SKM-1 treated with dmso at 0.1 percent for 144 hours (cell line): ENCODE measurements at regions not wholly inside any gene's neighbourhood (a gene's known extent, or its start where the extent isn't known, plus 50 kb on each side); places are given as distances from the start of the nearest gene placed in this dataset.
"Not testable (repeated sequence)": the region's sequence is repeated elsewhere in the genome, so short reads cannot be mapped to it uniquely, and the experiment has no call there.

Experiments used
- DNase-seq: peaks from one replicate; lab custom pipeline; 2025; ENCODE audit not compliant: unreplicated experiment; lab: John Stamatoyannopoulos, UW

DNA sequence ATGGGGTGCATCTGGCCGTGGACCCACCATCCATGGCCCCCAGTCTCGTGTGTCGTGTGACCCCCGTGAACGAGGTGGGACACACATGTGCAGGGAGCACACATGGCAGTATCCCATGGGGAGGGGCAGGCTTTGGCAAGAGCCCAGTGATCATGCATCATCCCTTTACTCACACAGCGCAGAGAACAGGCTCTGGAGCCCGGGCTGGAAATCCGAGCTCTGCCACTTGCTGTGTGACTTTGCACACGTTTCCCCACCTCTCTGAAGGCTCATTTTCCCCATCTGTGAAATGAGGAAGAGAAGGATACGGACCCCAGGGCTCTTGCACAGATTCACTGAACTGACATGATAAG, 119.9 kb downstream of the PHETA1 start:
- no peak for DNase-seq

DNA sequence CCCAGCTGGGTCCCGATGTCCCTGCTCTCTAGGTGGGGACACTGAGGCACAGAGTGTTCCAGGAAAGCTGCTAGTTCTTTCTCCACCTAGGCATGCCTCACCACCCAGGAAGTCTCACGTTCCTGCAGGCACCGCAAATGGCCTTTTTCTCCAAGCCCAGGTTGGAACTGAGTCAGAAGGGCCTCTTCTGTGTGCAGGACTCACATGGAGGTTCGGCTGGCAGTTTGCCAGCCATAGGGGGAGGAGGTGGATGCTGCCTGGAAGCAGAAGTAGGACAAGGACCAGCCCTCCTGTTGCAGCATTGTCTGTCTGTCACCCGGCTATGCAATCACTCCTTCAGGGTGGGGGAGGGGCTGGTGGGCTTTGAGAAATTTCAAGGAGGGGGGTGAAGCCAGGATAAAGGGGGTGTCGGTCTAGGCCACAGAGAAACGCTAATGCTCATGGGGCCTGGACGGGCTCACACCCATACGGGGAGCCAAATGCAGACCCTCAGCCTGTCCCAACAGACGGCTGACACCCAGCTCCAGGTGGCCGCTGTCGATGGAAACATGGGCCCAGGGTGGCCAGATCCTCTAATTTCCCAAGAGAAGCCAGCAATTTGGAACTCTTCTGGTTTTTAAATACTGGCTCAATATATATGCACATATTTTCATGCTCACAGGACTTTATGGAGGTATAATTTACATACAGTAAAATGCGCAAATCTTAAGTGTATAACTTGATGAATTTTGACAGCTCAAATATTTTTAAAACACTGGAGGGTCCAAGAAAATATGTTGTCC, 120.5 kb downstream of the PHETA1 start:
- peak; percentile 71 for DNase-seq

DNA sequence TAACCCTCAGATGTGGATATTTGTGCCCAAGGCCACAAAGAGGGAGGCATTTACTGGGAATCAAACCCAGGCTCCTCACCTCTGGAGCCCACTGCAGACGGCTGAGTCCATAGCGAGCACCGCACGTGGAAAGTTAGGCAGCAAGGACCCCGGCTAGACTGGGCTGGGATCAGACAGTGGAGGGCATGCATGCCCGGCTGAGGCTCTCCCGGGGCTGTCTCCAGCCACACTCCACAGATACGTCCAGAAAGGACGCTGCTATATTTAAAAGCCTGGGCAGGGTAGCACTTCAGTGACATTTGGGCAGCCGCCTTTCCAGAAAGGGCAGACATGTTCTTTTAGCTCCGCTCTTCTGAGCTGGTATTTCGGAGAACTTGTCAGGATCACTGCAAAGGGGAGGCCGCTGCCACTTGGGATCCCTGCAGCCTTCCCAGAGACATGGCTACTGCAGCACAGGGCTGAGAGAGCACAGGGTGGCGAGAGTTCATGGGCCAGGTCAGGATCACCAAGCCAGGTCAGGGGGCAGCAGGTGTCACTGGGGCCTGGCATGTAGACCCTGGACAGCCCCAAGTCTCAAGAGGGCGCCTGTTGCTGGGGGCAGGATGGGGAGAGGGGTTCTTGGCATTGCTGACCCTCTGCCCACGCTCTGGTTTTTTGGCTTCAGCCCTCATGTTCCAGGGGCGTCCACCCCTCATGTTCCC, 121.7 kb downstream of the PHETA1 start:
- no peak for DNase-seq

DNA sequence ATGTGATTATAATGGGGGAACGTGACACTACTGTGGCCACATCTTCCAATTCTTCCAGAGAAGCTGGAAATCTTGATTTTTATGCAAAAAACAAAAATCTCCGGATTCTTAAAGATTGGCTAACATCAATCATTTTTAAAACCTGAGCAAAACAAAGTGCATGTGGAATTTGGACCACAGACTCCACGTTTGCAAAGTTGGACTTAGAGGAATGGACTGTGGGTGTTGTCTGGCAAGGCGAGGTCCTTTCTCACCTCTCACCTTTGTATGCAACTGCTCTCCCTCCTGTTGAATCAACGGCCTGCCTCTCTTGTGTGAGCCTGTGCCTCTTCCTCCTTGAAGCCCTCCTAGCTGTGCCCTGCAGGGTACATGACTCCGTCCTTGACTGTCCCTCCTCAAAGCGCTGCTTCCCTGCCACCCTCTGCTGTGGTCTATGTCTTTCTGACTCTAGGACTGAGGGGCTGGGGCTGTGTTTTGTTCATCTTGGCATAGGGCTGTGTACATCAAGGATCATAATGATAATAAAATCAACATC, 122.4 kb downstream of the PHETA1 start:
- no peak for DNase-seq

DNA sequence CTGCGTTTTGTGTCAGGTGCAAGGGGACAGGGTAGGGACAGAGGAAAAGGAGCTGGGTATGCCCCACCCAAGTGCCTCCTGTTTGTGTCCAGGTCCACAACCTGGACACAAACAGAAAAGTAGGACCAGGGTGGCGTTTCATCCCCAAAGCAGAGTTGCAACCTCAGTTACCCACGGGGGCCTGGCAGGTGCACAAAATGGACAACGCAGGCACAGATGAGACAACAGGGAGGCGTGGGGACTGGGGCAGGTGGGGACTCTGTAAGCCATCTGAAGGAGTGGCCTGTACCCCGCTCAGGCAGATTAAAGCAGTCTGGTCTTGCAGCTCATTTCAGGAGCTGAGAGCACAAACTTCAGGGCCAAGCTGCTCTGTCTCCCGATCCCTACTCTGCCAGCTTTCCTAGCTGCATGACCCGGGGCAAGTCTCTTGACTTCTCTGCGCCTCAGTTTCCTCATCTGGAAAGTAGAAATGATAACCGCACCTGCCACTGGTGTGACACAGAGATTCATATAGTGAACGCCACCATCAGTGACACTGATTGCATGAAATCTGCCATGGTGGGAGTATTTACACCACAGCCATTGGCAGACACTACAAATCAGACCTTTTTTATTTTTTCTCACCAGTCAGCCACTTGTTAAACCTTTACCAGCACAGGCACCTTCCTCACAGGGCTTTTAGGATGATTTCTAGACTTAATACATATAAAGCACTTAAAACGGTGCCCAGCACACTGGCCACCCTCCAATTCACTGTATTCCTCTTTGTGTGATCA, 123.0 kb downstream of the PHETA1 start:
- DNase-seq: no peak

DNA sequence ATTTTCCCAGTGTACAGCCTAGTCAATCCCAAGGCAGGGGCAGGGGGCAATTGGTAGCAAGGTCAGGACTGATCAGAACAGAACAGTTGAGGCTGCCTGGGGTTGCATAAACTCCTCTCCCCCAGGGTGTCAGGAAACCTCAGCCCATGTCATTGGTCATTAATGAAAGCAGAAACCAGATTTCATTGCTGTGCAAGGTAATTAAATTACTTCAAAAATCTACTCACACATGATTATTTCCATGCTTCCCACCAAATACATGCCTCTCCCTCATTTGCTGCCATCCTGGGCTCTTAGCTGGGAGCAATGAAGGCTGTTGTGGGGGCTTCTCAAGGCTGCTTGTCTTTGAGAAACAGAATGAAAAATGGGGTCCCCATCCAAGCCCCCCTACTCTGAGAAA, 124.2 kb downstream of the PHETA1 start:
- DNase-seq: no peak

DNA sequence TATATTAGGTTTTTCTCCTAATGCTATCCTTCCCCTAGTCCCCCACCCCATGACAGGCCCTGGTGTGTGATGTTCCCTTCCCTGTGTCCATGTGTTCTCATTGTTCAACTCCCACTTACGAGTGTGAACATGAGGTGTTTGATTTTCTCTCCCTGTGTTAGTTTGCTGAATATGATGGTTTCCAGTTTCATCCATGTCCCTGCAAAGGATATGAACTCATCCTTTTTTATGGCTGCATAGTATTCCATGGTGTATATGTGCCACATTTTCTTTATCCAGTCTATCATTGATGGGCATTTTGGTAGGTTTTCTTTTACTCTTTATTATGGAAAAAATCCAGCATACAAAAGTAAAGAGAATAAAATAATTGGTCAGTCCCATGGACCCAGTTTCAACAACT, 126.1 kb downstream of the PHETA1 start:
- DNase-seq: not testable (repeated sequence)

DNA sequence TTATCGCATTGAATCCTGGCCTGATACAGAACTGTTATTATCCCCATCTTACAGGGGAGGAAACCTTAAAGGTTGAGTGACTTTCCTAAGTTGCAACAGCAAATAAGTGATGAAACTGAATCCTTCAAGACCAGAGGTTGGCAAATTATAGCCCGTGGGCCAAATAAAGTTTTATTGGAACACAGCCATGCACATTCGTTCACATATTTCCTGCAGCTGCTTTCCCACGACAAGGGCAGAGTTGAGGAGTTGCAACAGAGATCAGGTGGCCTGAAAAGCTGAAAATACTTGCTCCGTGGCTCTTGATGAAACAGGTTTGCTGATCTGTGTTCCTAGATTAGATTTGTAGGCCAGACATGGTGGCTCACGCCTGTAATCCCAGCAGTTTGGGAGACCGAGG, 126.7 kb downstream of the PHETA1 start:
- DNase-seq: no peak

DNA sequence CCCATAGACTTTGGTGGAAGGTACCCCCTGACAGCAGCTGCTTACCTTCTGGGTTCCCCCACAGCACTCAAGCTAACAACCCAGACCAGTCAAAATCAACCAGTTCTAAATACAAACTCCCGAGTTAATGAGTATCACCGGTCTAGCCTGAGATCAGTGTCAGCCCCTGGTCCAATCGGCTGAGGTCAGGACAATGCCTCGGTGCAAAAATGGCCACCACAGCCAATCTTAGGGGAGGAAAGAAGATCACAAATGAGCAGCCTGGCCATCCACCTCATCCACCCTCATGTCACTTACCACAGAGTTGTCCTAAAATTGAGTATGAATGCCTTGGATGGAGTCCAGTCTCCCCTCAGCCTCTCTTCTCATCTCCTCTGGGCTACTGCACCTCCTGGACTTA, 128.5 kb downstream of the PHETA1 start:
- no peak for DNase-seq

DNA sequence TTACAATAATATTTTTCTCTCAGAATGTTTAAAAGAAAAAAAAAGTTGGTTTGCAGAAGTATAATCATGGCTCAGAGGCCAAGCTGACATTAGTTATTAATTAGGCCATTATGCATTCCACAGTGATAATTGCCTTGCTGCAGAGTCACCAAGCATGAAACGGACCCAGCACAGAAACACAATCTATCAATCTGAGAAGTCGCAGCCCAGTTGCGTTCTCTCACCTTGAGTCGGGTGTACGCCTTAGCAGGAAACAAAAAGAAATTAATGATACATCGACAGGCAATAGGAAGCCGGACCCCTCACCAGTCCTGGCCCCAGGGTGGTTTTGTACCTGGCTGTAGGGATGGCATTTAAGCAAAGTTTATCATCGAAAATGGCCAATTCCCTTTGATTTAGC, 129.7 kb downstream of the PHETA1 start:
- DNase-seq: no peak

DNA sequence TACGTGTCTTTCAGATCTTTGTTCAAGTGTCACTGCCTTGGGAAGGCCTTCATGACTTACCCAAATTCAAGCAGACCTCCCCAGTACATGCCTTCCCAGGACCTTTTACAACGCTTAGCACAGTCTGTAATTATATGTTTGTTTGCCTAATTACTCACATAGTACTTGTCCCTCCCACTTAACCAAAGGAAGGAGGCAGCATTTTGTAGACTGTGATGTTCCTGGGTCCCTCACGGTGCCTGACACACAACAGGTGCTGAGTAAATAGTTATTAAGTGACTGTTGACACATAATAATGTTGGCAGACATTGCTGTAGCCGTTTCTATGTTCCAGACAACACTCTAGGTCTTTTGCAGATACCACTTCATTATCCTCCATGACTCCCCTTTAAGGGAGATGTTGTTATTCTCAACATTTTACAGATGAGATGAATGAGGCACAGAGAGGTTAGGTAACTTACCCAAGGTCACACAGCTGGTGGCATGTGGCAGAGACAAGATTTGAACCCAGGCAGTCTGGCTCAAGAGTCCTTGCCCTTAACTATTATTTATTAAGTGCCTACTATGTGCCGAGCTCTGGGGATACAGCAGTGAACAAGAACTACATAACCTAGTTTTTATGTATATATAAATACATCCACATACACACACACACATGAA, 130.7 kb downstream of the PHETA1 start:
- no peak for DNase-seq

DNA sequence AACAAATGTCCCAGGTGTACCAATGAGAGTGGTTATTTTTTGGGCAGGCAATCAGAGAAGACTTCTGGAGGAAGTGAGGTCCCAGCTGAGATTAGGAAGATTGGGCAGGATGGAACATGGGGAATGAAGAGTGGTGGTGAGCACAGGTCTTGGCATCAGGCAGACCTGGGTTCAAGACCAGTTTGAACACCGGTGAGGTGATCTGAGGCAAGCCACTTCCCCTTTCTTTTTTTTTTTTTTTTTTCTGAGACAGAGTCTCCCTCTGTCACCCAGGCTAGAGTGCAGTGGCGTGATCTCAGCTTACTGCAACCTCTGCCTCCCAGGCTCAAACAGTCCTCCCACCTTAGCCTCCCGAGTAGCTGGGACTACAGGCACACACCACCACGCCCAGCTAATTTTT, 134.4 kb downstream of the PHETA1 start:
- not testable (repeated sequence) for DNase-seq

DNA sequence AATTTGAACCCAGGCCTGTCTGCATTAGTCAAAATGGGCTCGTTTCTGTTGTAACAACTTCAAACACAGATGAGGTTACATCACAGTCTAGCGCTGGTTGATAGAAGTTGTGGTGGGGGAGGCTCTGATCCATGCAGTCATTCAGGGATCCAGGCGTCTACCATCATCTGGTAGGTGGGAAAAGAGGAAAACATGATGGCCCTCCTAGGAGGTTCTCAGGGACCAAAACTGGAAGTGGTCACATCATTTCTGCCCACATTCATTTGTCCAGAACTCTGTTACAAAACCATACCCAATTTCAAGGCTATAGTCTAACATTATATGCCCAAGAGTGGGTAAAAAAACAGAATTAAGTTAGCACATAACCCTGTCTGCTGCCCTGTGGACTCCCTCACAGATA, 135.1 kb downstream of the PHETA1 start:
- DNase-seq: no peak

DNA sequence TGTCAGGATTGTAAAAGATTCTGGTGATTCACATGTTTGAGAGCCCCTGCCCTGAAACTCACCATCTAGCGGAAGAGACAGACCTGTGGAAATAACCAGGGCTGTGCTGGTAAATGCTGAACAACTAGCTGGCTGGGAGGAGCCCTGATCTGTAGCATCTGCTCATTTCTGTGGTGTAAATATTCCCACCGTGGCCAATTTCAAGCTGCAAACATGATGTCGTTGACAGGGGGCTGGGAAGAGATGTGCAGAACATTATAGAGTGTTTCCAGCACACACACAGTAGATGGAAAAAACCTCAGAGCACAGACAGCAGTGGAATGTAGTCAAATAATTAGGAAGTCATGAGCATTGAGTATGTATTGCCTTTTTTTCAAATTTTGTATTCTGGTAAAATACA, 138.2 kb downstream of the PHETA1 start:
- DNase-seq: no peak

DNA sequence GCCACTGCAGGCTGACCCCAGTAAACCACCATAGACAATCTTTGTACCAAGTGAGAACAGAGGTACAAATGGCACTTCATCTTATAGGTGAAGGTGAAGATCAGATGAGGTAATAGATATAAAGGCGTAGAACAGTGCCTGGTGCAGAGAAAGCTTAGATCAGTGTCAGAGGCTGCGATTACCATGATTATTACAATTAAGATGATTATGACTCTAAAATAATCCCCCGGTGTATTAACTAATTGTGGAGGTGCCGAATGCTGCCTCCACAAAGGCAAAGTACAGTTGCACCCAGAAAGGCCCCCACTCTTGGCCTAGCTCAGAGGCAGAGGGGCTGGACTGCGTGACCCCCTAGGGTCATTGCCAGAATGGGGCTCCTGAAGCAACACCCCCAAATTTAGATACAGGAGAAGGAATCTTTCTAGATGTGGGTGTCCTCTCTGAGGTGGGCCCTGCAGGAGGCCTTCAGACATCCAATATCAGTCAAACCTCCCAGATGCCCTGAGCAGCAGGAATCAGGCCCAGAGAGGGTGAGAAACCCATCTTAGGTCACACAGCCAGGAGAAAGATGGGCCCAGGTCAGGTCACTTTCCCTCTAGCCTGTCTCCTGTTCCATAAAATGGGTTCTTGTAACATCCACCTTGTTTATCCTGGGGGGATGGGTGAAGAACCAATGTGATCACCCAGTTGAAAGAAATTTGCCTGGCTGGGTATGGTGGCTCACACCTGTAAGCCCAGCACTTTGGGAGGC, 139.8 kb downstream of the PHETA1 start:
- no peak for DNase-seq

DNA sequence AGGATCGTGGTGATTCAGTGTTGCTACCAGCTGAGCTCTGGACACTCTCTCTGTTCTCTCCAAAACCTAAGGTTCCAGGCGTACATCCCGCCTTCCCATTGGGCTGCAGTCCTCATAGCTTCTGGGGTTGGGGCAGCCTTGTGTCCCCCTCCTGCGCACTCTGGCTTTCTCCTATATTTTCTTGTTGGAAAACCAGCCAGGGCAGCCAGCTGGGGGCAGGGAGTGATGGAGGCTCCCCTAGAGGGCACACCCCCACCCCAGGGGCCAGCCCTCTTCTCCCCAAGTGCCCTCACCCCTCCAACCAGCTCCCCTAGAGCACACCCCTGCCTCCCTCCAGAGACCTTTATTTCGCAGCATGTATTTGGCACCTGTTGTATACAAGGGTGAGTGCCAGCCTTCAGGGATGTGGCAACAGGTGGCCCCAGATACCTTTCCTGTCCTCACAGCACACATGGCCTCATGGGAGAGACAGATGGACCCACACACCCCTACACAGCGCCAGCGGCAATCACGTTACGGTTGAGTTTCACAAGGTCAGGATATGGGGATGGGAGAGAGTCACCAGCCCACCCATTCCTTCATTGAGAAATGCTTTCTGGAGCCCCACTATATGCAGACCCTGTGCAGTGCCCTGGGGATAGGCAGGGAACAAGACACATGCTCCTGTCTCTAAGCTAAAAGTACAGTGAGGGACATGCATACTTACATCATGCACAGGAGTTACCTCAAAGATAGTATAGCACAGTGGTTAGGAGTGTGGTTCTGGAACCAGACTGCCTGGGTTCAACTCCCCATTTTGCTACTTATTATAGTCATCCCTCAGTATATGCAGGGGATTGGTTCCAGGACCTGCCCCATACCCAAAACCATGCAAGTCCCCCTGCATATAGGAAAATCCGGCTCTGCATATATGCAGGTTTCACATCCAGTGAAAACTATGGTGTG, 141.1 kb downstream of the PHETA1 start:
- no peak for DNase-seq

DNA sequence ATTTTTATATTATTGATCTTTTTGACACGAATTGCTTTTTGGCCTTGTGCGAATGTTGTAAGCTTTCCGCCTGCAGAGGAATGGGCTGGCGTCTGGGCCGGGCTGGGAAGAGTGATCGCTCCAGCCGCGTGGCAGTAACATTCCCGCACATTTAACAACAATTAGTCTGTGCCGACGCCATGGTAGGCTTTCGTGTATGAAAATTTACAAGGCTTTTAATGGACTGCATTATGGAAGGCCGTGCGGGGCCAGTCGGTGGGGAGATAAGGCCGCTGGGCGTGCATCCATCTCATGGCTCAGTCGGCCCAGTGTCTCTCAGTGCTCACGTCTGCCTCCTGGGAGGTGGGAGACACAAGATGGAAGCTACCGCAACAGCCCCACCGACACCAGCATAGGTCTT, 142.2 kb downstream of the PHETA1 start:
- no peak for DNase-seq

DNA sequence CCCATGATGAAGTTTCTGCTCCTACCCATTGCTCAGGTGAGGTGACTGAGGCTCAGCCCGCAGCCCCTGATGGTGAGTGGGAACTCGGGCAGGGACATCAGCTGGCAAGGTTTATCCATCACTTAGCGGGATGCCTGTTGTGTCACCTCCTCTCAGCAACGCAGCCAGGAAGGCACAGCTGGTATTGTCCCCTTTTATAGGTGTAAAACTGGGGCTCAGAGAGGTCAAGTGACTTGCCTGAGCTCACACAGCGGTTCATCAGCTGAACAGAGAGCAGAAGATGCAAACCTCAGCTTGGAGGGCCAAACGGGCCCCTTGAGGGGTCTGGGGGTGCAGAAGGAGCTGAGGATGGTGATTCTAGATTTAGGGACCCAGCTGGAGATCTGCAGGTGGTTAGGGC, 143.6 kb downstream of the PHETA1 start:
- no peak for DNase-seq
